Nucleus accumbens (tissue), 56 donors: ENCODE measurements at regions not wholly inside any gene's neighbourhood (a gene's known extent, or its start where the extent isn't known, plus 50 kb on each side); places are given as distances from the start of the nearest gene placed in this dataset.

Experiments used
- DNase-seq, 56 donors: peaks; one replicate each; lab custom pipeline; 2025; lab: John Stamatoyannopoulos, UW

GRCh38 chr6:91534614-91535013 is 947.7 kb upstream of the MAP3K7 start:
- DNase-seq = no peak

GRCh38 chr6:91523511-91523910 is 936.6 kb upstream of the MAP3K7 start:
- no peak for DNase-seq

- DNase-seq = no peak
Observed at GRCh38 chr6:91521999-91522398, 935.1 kb upstream of the MAP3K7 start.

GRCh38 chr6:91509711-91510110 is 922.8 kb upstream of the MAP3K7 start:
- DNase-seq = no peak

GRCh38 chr6:91509039-91509438 is 922.2 kb upstream of the MAP3K7 start:
- no peak for DNase-seq

- DNase-seq = no peak
Observed at GRCh38 chr6:91506509-91506908, 919.6 kb upstream of the MAP3K7 start.

- no peak for DNase-seq
Observed at GRCh38 chr6:91505199-91505598, 918.3 kb upstream of the MAP3K7 start.

GRCh38 chr6:91501930-91502329 is 915.1 kb upstream of the MAP3K7 start:
- DNase-seq = no peak

GRCh38 chr6:91500689-91501303 is 913.9 kb upstream of the MAP3K7 start:
- DNase-seq = no peak

GRCh38 chr6:91498576-91498975 is 911.7 kb upstream of the MAP3K7 start:
- DNase-seq = no peak

GRCh38 chr6:91497770-91498169 is 910.9 kb upstream of the MAP3K7 start:
- DNase-seq = no peak

GRCh38 chr6:91490671-91491301 is 903.9 kb upstream of the MAP3K7 start:
- DNase-seq = no peak

- DNase-seq = no peak
Observed at GRCh38 chr6:91487696-91488392, 901.0 kb upstream of the MAP3K7 start.

GRCh38 chr6:91486200-91486599 is 899.3 kb upstream of the MAP3K7 start:
- DNase-seq = no peak

GRCh38 chr6:91485047-91485446 is 898.2 kb upstream of the MAP3K7 start:
- no peak for DNase-seq

- no peak for DNase-seq
Observed at GRCh38 chr6:91483415-91484105, 896.7 kb upstream of the MAP3K7 start.

- no peak for DNase-seq
Observed at GRCh38 chr6:91482498-91482897, 895.6 kb upstream of the MAP3K7 start.

GRCh38 chr6:91480402-91480801 is 893.5 kb upstream of the MAP3K7 start:
- no peak for DNase-seq

GRCh38 chr6:91477688-91478087 is 890.8 kb upstream of the MAP3K7 start:
- DNase-seq = no peak

- peak in 7 of 56 donors; percentile 0 to 18 (median 7) for DNase-seq
Observed at GRCh38 chr6:91476000-91476399, 889.1 kb upstream of the MAP3K7 start.

- no peak for DNase-seq
Observed at GRCh38 chr6:91465393-91465792, 878.5 kb upstream of the MAP3K7 start.
